Chondrocyte (in vitro differentiated cells): ENCODE measurements at regions not wholly inside any gene's neighbourhood (a gene's known extent, or its start where the extent isn't known, plus 50 kb on each side); places are given as distances from the start of the nearest gene placed in this dataset.

Source experiments
- DNase-seq: peaks from one replicate; pipeline ENCODE4 v3.0.0; 2021; ENCODE audit warnings: mixed read lengths, low spot score
- H3K27ac Mint-ChIP-seq: one replicate; pipeline ENCODE4 v1.8.0; 2021; ENCODE audit warnings: mild to moderate bottlenecking, moderate library complexity, mixed read lengths; ENCODE audit not compliant: unreplicated experiment
- H3K27me3 Mint-ChIP-seq: 2 replicates; pipeline ENCODE4 v1.8.0; 2021; ENCODE audit warnings: low read depth, mixed read lengths
- H3K36me3 Mint-ChIP-seq: 2 replicates; pipeline ENCODE4 v1.8.0; 2021; ENCODE audit warnings: low read depth, mixed read lengths
- H3K4me1 Mint-ChIP-seq: 2 replicates; pipeline ENCODE4 v1.8.0; 2021; ENCODE audit warnings: low read depth, mild to moderate bottlenecking, mixed read lengths
- H3K4me3 Mint-ChIP-seq: one replicate; pipeline ENCODE4 v1.8.0; 2021; ENCODE audit warnings: mild to moderate bottlenecking, moderate library complexity, mixed read lengths; ENCODE audit not compliant: unreplicated experiment
- H3K9me3 Mint-ChIP-seq: 2 replicates; pipeline ENCODE4 v1.8.0; 2021; ENCODE audit warnings: low read depth, mixed read lengths
- TF ChIP-seq, protein P1 (sequence below): fragments of 200-600 bp; sonication (generic); IDR thresholded peaks from 2 replicates; pipeline ENCODE4 v1.5.0; 2021; ENCODE audit warnings: antibody characterized with exemption, mild to moderate bottlenecking, moderate library complexity

DNA sequence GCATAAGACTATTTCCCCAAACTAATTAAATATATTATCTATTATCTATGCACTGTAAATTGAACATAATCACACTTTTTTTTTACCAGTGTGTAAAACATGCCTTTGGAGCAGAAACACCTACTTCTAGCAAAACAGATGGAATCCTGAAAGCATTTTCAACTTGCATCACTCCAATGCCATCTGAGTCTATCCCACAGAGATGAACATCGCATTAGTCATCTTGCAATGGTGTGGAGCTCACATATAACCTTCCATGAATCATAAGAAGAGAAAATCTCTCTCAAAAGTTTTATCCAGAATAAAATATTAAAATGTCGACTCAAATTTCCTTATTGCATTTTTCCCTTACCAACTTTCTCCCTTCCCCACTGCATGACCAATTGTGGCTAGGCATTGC, 406.7 kb upstream of the ACTRT1 start:
- Mint-ChIP-seq H3K27me3 (no peaks in the 10 kb centered on the region), H3K4me3 (no peak overlapping the region), H3K4me1 (no peaks in the 10 kb centered on the region), H3K27ac (no peak overlapping the region), H3K36me3 (no peaks in the 10 kb centered on the region), H3K9me3 (peaks cover 29% of the 10 kb centered on the region)
- TF ChIP-seq, protein P1, sequence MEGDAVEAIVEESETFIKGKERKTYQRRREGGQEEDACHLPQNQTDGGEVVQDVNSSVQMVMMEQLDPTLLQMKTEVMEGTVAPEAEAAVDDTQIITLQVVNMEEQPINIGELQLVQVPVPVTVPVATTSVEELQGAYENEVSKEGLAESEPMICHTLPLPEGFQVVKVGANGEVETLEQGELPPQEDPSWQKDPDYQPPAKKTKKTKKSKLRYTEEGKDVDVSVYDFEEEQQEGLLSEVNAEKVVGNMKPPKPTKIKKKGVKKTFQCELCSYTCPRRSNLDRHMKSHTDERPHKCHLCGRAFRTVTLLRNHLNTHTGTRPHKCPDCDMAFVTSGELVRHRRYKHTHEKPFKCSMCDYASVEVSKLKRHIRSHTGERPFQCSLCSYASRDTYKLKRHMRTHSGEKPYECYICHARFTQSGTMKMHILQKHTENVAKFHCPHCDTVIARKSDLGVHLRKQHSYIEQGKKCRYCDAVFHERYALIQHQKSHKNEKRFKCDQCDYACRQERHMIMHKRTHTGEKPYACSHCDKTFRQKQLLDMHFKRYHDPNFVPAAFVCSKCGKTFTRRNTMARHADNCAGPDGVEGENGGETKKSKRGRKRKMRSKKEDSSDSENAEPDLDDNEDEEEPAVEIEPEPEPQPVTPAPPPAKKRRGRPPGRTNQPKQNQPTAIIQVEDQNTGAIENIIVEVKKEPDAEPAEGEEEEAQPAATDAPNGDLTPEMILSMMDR, result no peak
- no peak for DNase-seq

DNA sequence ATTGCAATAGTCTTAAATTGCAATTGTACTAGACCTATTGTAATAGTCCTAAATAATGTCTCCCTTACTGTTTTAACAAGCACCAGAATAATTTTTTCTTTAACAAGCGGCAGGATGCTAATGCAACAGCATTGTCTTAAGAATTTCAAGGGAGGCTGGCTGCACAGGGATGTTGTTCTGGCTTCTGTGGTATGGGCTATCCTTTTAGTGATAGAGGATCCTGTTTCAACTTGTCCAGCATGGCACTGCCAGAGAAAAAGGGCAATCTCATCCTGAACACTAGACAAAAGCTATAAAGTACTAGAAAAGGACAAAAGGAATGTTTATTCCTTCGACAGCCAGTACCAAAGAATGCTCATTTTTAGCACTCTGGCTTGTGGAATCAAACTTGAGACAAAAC, 405.5 kb upstream of the ACTRT1 start:
- Mint-ChIP-seq H3K27ac (no peak overlapping the region), H3K27me3 (no peaks in the 10 kb centered on the region), H3K36me3 (no peaks in the 10 kb centered on the region), H3K4me3 (no peak overlapping the region), H3K4me1 (no peaks in the 10 kb centered on the region), H3K9me3 (peaks cover 34% of the 10 kb centered on the region)
- TF ChIP-seq, protein P1, result no peak
- no peak for DNase-seq

DNA sequence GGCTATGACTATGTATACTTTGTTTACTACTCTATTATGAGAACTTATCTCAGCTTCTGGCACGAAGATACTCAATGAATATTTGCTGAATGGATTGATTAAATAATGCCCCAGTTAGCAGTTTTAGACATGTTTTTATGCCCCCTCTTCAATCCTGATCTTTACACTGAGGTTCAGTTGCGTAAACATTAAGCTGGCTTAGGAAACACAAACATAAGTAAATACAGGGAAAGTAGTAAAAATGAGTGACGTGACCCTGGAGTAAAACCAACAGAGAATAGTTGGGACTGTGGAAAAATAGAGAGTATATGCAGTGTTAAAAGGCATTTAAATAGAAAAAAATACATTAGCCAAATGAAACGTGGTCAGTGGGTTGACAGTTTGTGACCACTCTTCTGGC, 387.0 kb upstream of the ACTRT1 start:
- H3K27ac Mint-ChIP-seq, result no peak overlapping the region

DNA sequence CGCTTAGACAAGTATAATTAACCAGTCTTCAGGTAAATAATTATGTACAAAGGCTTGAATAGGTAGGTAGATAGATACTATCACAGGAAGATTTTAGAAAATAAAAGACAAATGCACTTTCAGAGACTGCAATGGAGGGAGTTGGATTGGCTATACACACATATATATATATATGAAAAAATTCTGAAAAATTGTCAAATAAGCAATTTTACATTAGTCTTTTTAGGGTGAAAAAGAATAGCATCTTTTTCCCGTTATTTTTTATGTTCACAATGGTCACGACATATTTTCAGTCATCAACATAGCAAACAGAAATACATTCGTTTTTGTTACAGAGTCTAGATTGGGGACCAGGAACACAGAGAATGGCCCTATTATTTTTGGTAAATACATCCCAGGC, 385.9 kb upstream of the ACTRT1 start:
- no peaks in the 10 kb centered on the region for H3K27me3 Mint-ChIP-seq
- H3K4me3 Mint-ChIP-seq, result no peak overlapping the region
- peaks cover 14% of the 10 kb centered on the region for H3K9me3 Mint-ChIP-seq
- TF ChIP-seq, protein P1, result no peak
- no peak for DNase-seq
- H3K4me1 Mint-ChIP-seq, result no peaks in the 10 kb centered on the region
- no peaks in the 10 kb centered on the region for H3K36me3 Mint-ChIP-seq
- H3K27ac Mint-ChIP-seq, result no peak overlapping the region

More for the DNA sequence above, 387.0 kb upstream of the ACTRT1 start:
- no peak overlapping the region for H3K4me3 Mint-ChIP-seq
- H3K9me3 Mint-ChIP-seq, result peaks cover 14% of the 10 kb centered on the region
- no peaks in the 10 kb centered on the region for H3K4me1 Mint-ChIP-seq
- DNase-seq, result no peak
- H3K36me3 Mint-ChIP-seq, result no peaks in the 10 kb centered on the region
- H3K27me3 Mint-ChIP-seq, result no peaks in the 10 kb centered on the region
- TF ChIP-seq, protein P1, result no peak

DNA sequence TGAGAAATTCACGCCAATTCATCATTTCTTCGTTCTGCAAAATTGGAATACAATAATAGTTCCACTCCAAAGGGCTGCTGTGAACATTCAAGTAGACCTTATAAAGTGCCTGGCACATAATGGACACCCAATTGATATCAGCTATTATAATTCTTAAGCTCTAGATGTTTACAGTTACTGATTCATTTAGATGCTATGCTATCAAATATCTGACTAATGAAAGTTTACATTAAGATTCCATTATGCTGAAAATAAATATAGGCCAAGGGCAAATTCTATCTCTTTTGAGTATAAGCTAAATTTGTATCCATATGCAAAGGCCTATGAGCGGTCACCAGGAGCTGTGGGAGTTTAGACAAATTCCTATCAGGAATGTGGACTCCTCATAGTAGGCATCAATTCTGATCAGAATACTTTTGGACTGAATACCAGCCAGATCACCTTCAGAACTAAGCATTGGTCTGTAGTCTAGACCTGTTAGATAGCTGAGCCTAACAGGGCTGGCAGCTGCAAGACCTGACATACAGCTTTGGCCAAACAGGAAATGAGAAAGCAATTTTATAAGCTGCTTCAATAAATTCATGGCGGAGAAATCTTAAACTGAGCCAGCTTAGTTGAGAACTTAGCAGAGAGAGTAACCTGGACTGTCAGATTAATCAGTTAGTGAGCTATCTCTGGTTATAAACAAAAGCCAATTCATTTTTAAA, 384.3 kb upstream of the ACTRT1 start:
- Mint-ChIP-seq H3K4me1 (no peaks in the 10 kb centered on the region), H3K27me3 (no peaks in the 10 kb centered on the region), H3K4me3 (no peak overlapping the region), H3K9me3 (peaks cover 15% of the 10 kb centered on the region), H3K36me3 (no peaks in the 10 kb centered on the region), H3K27ac (no peak overlapping the region)
- no peak for DNase-seq
- TF ChIP-seq, protein P1, result no peak
